NCI-H2227 (cell line): ENCODE measurements at regions not wholly inside any gene's neighbourhood (a gene's known extent, or its start where the extent isn't known, plus 50 kb on each side); places are given as distances from the start of the nearest gene placed in this dataset.

Experiments used
- DNase-seq: peaks from one replicate; lab custom pipeline; 2025; ENCODE audit not compliant: unreplicated experiment; lab: John Stamatoyannopoulos, UW

DNA sequence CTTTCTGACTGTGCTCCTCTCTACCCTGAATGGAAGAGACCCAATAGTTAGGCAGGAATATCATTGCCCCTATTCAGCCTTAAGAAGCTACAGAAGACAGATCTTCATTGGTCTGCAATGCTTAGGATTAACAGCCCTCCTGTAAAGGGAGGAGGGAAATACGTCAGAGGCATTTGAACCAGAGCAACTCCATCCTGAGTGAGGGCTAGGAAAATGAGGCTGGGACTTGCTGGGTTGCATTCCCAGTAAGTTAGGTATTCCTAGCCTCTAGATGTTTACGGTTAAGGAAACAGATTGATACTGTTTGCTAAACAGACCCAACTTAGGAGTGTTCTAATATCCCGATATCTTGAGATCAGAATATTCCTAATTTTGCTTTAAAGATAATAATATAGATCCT is 63.5 kb downstream of the PCDH18 start:
- no peak for DNase-seq

DNA sequence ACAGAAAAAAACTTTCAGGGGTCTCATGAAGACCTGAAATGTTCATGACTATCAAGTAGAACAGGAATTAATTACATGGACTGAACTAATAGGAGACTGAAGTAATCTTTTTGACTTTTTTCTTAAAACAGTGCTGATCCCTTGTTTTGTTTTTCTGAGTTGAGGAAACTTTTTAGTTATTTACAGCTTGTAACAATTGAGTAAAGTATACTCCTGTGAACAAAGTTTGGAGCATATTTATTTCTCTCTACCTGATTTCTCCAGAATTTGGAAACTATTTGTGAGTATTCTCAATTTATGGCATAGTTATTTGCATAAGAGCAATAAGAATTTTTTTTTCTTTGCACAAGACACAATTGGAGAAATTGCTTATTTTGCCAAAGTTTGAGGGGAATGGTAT is 64.8 kb downstream of the PCDH18 start:
- DNase-seq, result no peak

DNA sequence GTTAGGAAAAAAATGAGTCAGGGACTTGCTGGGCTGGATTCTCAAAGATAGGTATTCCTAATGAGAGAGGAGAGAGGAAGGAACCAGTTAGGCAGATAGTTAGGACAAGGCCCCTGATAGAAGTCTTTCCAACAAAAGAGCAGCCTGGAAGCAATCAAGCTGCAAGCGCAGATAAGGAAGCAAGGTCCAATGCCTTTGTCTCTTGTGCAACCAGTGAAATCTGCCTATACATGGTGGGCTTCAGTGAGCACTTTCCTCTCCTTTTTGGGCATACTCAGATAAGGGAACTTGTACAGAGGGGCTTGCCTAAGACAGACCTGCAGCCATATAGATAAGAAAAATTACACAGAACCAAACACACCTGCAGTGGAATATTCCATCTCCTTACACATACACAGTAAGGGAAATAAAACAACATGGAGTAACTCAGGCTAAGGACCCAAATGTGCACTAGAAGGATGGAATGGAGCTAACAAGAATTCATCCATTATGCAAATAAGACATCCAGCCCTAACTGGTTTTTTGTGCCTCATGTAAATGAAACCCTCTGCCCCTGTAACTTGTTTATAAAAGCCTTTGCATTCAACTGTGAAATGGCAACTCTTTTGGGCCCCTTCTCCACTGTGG is 68.8 kb downstream of the PCDH18 start:
- no peak for DNase-seq

DNA sequence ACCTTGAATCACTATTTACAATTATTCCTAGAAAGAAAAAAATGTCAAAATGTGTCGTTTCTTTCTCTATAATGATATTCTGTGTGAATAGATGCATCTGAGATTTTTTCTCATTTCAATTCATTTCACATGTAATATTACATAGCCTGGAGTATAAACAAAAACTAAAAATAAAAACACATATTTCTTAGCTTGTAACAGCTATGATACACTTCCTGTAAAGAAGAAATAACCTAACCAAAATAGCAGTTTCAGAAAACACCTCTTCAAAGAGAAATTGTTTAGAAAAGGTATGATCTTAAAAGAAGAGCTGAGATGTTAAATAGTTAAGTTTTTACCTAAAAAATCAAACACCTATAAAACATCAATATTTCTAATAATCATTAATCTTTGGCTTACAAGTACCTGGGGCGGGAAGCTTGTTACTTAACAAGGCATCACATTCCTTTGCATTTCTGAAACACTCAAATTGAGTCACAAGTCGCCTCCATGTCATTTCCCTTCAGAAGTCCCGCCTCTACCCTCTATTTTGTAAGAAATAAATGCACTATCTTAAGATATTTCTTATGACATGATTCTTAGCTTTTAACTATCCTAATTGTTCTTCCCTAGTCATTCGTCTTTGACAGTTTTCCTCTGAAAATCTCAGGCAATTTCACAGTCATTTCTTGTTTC is 76.5 kb downstream of the PCDH18 start:
- DNase-seq, result no peak

DNA sequence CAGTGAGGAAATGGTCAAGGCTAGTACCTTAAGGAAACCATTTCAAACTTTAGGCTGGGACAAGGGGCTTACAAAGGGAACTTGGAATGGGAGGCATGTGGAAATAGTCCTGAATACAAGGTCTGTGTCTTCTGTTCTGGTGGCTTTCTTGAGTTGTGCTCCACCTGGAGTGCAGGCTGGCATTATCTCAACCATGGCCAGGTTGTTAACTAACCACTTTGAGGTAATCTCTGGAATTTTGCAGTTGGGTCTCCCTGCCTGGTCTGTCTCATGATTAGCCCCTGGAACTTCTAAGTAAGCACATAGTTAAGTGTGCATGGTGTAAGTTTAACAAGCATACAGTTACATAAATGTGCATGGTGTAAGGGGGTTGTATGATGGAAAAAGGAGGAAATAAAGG is 77.5 kb downstream of the PCDH18 start:
- no peak for DNase-seq

DNA sequence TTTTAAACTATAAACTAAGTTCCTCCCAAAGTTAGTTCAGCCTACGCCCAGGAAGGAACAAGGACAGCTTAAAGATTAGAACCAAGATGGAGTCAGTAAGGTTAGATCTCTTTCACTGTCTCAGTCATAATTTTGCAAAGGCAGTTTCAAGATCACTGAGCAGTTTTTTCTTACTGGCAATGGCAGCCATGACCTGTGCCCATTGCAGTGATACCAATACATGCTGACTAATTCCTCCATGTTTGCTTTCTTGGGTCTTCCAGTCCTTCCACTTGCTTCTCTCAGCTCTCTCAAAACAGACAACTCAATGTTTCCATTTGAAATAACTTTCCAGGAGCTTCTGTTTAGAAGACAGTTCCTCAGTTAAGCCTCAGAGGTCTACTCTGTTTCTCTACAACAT is 79.5 kb downstream of the PCDH18 start:
- DNase-seq, result no peak

DNA sequence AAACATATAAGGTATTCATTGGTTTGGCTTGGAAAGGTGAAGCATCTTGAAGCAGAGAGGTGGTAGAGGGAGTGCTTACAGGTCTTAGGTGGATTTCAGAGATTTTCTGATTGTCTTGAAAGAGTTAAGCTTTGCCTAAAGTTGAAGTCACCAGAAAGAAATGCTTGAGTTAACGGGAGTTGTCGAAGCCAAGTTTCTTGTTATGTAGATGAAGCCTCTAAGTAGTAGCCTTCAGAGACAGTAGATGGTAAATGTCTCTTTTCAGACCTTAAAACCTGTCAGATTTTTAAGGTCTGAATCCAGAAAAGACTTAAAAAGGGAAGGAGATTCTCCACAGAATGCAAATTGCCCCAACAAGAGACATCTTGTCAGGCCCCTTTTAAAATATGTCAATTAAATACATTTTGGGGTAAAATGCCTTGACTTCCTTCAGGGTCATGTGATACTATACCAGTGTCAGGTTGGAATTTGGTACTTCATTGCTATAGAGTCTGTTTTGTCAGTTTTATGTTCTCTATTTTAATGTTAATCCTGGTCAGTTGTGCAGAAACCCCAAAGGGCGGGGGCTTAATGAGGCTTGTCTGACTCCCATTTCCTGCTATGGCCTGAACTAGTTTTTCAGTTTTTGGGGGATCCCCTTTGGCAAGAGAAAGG is 81.0 kb downstream of the PCDH18 start:
- DNase-seq, result no peak

DNA sequence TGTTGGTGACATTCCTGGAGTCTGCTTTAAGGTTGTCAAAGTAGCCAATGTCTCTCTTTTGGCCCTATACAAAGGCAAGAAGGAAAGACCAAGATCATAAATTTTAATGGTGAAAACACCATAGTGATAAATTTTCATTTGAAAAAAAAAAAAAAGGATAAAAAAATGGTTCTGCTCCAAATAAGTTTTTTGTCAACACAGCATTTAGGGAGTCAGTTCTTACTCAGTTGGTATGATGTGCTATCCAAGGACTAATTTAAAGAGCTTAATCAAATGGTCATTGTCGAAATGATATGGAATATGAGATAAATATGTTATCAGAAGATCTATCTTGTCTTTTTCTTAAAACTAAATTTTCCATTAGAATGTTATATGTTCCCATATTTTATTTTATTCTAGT is 83.9 kb downstream of the PCDH18 start:
- DNase-seq, result no peak

DNA sequence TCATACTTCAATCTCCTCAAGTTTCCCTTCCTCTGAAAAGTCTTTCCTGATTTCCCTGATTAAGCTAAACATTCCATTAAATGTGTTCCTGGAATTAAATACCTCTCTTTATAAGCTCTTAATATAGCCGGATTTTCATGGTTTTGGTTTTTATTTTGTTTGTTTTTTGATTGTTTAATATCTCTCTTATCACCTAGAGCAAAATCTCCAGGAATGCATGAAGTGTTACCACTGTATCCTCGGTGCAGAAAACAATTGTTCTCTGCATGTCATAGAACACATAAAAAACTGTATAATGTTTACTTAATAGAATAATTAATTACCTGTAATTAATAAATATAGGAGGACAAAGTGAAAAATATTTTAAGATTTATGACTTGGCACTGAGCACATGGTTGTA is 86.2 kb downstream of the PCDH18 start:
- no peak for DNase-seq

DNA sequence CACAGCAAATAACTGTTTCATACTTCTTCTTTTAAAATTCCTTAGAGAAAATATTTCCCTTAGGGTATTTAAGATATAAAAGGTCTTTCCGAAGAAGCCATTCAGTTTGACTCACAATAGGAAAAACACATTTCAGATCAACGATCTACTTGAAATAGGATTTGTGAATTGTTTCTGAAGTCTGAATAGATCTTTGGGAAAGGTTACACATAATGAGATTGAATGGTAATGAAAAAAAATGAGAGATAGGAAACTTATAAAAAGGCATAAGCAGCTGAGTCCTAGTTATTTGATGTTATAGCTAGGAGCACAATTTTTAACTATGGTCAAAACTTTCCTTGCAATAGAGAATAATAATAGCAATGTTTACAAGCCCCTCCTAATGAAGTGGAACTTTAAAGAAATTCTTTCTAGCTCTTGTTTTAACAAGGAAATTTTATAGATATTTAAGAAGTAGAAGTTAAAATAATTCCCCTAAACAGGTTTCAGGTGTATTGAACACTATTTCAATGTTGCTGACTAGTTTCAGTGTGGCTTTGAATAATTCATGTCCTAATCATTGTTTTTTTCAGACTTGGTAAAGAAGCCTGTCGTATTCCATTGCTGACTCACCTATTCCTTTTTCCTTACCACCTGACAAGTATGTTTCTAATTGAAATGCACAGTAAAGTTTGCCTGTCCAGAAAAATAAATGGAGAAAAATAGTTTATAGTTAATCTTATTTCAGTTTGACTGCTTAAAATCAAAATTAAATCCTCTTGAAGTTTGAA is 89.1 kb downstream of the PCDH18 start:
- no peak for DNase-seq

DNA sequence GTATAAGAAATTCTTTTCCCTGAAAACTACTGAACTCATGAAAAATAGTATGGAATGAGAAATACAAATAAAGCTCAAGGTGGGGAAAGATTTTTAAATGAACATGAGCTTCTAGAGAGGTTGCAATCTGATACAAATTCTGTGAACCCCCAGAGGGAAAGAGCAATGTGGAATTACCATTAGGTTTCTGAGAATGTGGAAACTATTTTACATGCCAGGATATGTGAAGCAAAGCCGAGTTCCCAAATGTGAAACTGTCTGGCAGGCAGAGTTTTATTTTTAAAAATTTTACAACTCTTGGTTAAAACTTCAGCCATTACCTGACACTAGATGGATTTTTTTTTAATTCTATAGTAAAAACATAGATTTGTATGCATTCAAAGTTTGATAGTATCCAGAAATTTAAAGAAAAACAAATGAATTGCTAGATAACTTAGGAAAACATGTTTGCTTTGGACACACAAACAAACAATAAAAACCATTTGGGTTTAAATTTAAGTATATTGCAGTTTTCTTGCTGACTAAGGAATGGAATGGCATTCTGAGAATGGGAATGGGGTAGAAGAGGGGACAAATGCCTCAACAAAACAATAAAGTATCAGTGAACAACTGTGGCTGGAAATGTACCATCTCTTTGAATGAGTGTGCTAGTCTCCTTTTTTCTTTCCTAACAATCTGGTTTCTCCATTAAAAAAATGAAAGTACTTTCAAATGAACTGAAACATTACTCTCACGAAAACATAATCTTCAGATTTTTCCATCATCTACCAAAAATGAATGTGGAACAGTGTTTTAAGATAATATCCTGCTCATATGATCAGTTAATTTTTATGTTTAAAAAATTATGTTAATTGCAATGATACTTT is 99.6 kb downstream of the PCDH18 start:
- DNase-seq, result no peak

DNA sequence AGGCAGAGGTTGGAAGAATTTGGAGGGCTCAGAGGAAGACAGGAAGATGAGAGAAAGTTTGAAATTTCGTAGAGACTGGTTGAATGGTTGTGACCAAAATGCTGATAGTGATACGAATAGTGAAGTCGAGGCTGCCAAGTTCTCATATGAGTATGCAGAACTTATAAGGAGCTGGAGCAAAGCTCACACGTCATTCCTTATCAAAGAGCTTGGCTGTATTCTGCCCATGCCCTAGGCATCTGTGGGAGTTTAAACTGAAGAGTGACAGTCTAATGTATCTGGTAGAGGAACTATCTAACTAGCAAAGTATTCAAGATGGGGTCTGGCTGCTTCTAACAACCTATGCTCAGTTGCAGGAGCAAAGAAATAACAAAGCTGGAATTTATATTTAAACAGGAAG is 102.1 kb downstream of the PCDH18 start:
- DNase-seq, result no peak

DNA sequence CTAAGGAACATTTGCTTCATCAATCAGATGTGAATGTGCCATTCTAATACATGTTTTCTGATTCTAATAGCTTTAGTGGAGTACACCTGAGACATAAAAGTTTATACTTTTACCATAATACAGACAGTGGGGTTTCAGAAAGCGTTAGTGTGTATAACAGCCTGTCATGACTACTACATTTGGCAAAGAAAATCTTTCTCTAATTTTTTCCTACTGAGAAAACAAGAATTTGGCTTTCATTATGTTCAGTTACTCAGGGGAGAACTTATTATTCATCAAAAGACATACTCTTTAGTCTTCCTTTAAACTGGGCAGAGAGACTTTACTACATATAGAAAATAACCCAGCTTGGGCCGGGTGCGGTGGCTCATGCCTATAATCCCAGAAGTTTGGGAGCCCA is 104.9 kb downstream of the PCDH18 start:
- no peak for DNase-seq

DNA sequence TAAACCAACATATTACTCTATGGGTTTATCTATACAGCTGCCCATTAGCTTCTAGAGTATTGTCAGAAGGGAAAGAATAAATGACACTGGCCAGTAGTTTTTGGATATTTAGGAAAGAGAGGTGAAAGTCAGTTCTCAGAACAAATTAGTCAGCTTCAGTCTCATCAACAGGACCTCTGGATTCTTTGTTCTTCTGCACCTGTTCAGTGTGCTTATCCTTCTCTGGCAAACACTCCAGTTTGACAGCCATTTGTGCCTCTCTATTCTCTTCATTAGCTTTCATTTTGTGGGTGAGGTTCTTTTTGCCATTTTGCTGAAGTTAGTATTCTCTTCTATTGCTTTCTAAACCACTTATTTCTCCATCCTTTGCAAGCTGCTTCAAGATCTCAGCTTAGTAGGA is 107.0 kb downstream of the PCDH18 start:
- no peak for DNase-seq

DNA sequence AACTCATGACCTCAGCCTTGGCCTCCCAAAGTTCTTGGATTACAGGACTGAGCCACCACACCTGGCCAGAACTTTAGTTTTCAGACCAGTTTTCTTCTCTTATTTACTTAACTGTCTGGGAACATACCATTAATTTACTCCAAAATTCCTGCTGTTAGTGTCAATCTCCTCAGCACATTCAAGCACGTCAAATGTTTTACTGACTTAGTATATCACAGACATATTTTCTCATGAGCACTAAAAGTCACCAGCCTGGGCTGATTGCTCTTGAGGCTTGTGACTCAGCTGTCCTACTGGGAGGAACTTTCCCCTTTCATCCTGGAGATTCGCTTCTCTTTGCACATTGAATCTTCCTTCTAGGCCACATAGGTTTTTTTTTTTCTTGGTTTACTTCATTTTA is 109.6 kb downstream of the PCDH18 start:
- DNase-seq, result no peak

DNA sequence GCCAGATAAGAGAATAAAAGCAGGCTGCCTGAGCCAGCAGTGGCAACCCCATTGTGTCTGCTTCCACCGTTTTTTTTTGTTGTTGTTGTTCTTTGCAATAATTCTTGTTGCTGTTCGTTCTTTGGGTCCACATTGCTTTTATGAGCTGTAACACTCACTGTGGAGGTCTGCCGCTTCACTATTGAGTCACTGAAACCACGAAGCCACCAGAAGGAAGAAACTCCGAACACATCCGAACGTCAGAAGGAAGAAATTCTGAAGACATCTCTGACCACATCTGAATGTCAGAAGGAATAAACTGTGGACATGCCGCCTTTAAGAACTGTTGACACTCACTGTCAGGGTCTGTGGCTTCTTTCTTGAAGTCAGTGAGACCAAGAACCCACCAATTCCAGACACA is 110.5 kb downstream of the PCDH18 start:
- no peak for DNase-seq

DNA sequence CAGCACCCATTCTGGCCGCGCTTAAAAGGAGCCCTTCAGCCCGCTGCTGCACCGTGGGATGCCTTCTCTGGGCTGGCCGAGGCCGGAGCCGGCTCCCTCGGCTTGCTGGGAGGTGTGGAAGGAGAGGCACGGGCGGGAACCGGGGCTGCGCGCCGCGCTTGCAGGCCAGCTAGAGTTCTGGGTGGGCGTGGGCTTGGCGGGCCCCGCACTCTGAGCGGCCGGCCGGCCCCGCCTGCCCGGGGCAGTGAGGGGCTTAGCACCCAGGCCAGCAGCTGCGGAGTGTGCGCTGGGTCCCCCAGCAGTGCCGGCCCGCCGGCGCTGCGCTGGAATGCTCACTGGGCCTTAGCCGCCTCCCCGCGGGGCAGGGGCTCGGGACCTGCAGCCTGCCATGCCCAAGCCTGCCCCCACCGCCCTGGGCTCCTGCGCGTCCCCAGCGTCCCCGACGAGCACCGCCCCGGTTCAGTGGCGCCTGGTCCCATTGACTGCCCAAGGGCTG is 111.3 kb downstream of the PCDH18 start:
- no peak for DNase-seq

DNA sequence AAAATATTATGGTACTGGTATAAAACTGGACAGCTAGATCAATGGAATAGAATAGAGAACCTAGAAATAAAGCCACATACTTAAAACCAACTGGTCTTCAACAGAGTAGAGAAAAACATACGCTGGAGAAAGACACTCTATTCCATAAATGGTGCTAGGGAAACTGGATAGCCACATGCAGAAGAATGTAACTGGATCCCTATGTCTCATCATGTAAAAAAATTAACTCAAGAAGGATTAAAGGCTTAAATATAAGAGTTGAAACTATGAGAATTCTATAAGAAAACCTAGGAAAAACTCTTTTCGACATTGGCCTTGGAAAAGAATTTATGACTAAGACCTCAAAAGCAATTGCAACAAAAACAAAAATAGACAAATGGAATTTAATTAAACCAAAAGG is 114.6 kb downstream of the PCDH18 start:
- DNase-seq, result no peak

DNA sequence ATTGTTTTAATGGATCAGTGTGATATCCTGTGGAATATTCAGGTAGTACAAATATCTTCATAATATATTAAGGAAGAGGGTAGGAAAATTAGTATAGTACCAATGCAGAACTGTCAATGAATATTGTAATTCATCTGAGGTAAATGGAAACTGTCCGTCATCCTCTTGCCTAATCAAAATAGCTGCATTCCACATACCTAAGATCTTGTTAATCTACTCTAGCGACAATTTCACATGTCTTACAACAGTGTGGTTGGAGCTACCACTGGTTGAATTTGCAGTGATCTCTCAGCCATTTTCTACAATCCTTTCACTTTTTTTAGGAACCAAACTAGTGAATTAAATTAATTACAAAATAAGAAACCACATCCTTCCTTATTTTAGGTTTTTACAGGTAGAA is 117.5 kb downstream of the PCDH18 start:
- no peak for DNase-seq

DNA sequence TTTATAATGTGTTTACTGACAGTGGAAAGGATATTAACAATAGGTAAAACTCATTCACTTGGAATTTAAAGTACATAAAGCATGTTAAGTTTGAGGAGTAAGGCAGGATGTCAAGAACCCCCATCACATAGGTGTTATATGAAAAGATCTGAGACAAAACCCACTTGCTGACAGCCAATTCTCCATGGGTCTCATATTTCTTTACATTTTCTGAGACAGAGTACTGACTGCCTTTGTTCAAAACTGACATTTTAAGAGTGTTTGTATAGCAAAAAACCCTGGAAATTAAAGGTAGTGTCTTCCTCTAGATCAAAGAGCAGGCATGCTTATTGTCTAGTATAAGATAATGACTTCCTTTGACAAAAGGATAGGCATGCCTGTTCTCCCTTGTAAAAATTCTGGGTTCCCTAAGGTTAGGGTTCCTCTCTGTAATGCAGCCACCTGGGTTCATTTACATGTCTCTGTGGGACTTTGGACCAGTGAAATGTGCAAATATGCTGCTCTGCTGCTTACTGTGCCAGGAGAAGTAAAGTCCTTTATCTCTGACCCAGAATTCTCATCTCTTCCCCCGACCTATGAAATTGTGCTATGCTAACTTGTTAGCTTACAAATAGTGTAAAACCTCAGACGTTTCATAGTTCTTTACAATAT is 123.6 kb downstream of the PCDH18 start:
- peak; percentile 1 for DNase-seq
